ENCODE measurements at regions not wholly inside any gene's neighbourhood (a gene's known extent, or its start where the extent isn't known, plus 50 kb on each side); places are given as distances from the start of the nearest gene placed in this dataset.
A peak's percentile ranks its signal among the peaks of the same experiment; 100 is the strongest.

GRCh38 chr20:1776681-1777475 lies 118.3 kb upstream of the SIRPA start:
- H2AFZ ChIP-seq (ENCODE audit: low read length) = 0 out of 2 replicates have a peak overlapping the region, but pooled peaks have one; percentile 52
- H3K9ac ChIP-seq (ENCODE audit: low read length) = peak overlapping the region; percentile 47; the same call in 1 of the 2 replicates
- no peak overlapping the region for H3K27ac ChIP-seq (ENCODE audit: low read depth, low read length, poor library complexity, severe bottlenecking)

DNA sequence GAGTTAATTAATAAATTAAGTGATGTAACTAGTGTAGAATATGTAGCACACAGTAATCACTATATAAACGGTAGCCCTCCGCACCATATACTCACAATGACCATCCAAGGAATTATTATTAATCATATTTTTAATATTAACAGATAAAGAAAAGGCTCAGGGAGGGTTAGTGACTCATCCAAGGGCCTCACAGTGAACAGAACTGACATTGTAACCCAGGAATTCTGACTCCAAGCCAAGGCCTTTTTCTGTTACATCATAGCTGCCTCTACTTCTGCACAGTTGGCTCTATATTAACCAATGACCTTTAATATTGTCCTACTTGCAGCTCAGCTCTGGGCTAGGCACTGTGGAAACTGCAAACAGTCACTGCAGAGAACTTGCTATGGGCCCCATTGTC lies 117.5 kb upstream of the SIRPG start:
- Histone ChIP-seq H3K9me3 (ENCODE audit: low read length) (no peaks in the 10 kb centered on the region), H2AFZ (ENCODE audit: low read length) (no peak overlapping the region), H3K9me2 (ENCODE audit: low read depth, low read length) (no peaks in the 10 kb centered on the region), H4K20me1 (ENCODE audit: insufficient read depth, low read length) (no peaks in the 10 kb centered on the region), H3K4me2 (ENCODE audit: low read length) (no peak overlapping the region), H3K9ac (ENCODE audit: low read length) (no peak overlapping the region), H3K36me3 (ENCODE audit: insufficient read depth, low read length) (no peaks in the 10 kb centered on the region), H3K27ac (ENCODE audit: low read depth, low read length, poor library complexity, severe bottlenecking) (no peak overlapping the region), H3K4me3 (ENCODE audit: low read depth, low read length, poor library complexity, severe bottlenecking) (no peak overlapping the region), H3K4me1 (ENCODE audit: insufficient read depth, low read length, severe bottlenecking) (peaks cover 7% of the 10 kb centered on the region), H3K27me3 (ENCODE audit: insufficient read depth, low read length) (no peaks in the 10 kb centered on the region; the same call in 1 of the 2 replicates), H3F3A (ENCODE audit: insufficient read depth, low read length) (no peaks in the 10 kb centered on the region), H3K79me2 (ENCODE audit: insufficient read depth, low read length) (no peaks in the 10 kb centered on the region)
- TF ChIP-seq, protein P1, sequence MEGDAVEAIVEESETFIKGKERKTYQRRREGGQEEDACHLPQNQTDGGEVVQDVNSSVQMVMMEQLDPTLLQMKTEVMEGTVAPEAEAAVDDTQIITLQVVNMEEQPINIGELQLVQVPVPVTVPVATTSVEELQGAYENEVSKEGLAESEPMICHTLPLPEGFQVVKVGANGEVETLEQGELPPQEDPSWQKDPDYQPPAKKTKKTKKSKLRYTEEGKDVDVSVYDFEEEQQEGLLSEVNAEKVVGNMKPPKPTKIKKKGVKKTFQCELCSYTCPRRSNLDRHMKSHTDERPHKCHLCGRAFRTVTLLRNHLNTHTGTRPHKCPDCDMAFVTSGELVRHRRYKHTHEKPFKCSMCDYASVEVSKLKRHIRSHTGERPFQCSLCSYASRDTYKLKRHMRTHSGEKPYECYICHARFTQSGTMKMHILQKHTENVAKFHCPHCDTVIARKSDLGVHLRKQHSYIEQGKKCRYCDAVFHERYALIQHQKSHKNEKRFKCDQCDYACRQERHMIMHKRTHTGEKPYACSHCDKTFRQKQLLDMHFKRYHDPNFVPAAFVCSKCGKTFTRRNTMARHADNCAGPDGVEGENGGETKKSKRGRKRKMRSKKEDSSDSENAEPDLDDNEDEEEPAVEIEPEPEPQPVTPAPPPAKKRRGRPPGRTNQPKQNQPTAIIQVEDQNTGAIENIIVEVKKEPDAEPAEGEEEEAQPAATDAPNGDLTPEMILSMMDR (IDR thresholded peaks at IDR 0.05; ENCODE audit: low read length) = no peak
- no peak for TF ChIP-seq EZH2 (IDR thresholded peaks at IDR 0.05; ENCODE audit: borderline replicate concordance, low read length)

More at GRCh38 chr20:1776681-1777475, 118.3 kb upstream of the SIRPA start:
- Histone ChIP-seq H3K4me2 (ENCODE audit: low read length) (peak overlapping the region; percentile 67), H3K36me3 (ENCODE audit: insufficient read depth, low read length) (no peaks in the 10 kb centered on the region), H3K79me2 (ENCODE audit: insufficient read depth, low read length) (no peaks in the 10 kb centered on the region), H4K20me1 (ENCODE audit: insufficient read depth, low read length) (no peaks in the 10 kb centered on the region), H3K9me2 (ENCODE audit: low read depth, low read length) (no peaks in the 10 kb centered on the region), H3K27me3 (ENCODE audit: insufficient read depth, low read length) (no peaks in the 10 kb centered on the region; the same call in 1 of the 2 replicates), H3K4me1 (ENCODE audit: insufficient read depth, low read length, severe bottlenecking) (peaks cover 7% of the 10 kb centered on the region), H3K4me3 (ENCODE audit: low read depth, low read length, poor library complexity, severe bottlenecking) (peak overlapping the region; percentile 60), H3F3A (ENCODE audit: insufficient read depth, low read length) (no peaks in the 10 kb centered on the region), H3K9me3 (ENCODE audit: low read length) (no peaks in the 10 kb centered on the region)
- TF ChIP-seq, protein P1 (IDR thresholded peaks at IDR 0.05; ENCODE audit: low read length) = peak; percentile 64
- TF ChIP-seq EZH2 (IDR thresholded peaks at IDR 0.05; ENCODE audit: borderline replicate concordance, low read length) = no peak

GRCh38 chr20:1774479-1774878 lies 116.9 kb upstream of the SIRPG start:
- H3K4me3 ChIP-seq (ENCODE audit: low read depth, low read length, poor library complexity, severe bottlenecking) = no peak overlapping the region
- H3K9me3 ChIP-seq (ENCODE audit: low read length) = no peaks in the 10 kb centered on the region
- H2AFZ ChIP-seq (ENCODE audit: low read length) = no peak overlapping the region
- no peak overlapping the region for H3K27ac ChIP-seq (ENCODE audit: low read depth, low read length, poor library complexity, severe bottlenecking)
- no peaks in the 10 kb centered on the region; the same call in 1 of the 2 replicates for H3K27me3 ChIP-seq (ENCODE audit: insufficient read depth, low read length)
- H4K20me1 ChIP-seq (ENCODE audit: insufficient read depth, low read length) = no peaks in the 10 kb centered on the region
- H3K36me3 ChIP-seq (ENCODE audit: insufficient read depth, low read length) = no peaks in the 10 kb centered on the region
- no peaks in the 10 kb centered on the region for H3F3A ChIP-seq (ENCODE audit: insufficient read depth, low read length)
- TF ChIP-seq EZH2 (IDR thresholded peaks at IDR 0.05; ENCODE audit: borderline replicate concordance, low read length) = no peak
- TF ChIP-seq, protein P1 (IDR thresholded peaks at IDR 0.05; ENCODE audit: low read length) = no peak
- H3K9me2 ChIP-seq (ENCODE audit: low read depth, low read length) = no peaks in the 10 kb centered on the region
- H3K4me2 ChIP-seq (ENCODE audit: low read length) = no peak overlapping the region
- peaks cover 7% of the 10 kb centered on the region for H3K4me1 ChIP-seq (ENCODE audit: insufficient read depth, low read length, severe bottlenecking)
- H3K79me2 ChIP-seq (ENCODE audit: insufficient read depth, low read length) = no peaks in the 10 kb centered on the region
- no peak overlapping the region for H3K9ac ChIP-seq (ENCODE audit: low read length)

Measured in OCI-LY1 (cell line).